NCI-H1417 (cell line): ENCODE measurements at regions not wholly inside any gene's neighbourhood (a gene's known extent, or its start where the extent isn't known, plus 50 kb on each side); places are given as distances from the start of the nearest gene placed in this dataset.

Experiments
- DNase-seq, 3 experiments: peaks; one replicate each; lab custom pipeline; 2025; lab: John Stamatoyannopoulos, UW

DNA sequence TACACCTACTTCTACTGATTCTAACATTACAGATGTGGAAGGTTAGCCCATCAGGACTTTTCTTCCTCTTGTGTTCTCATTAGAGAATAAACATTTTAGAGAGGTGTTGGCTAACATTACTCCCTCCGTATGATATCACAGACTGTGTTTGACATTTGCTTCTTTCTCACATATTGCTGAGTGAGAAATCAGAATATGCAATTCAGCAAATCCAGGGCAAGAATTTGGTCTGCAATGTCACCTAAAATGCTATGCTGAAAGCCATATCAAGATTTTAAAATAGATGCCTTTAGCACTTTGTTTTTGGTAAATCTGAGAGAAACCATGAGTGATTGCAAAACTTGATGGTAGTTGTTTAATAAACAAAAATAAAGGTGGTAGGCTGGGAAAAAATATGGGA, 319.1 kb downstream of the C4orf33 start:
- DNase-seq: no peak

DNA sequence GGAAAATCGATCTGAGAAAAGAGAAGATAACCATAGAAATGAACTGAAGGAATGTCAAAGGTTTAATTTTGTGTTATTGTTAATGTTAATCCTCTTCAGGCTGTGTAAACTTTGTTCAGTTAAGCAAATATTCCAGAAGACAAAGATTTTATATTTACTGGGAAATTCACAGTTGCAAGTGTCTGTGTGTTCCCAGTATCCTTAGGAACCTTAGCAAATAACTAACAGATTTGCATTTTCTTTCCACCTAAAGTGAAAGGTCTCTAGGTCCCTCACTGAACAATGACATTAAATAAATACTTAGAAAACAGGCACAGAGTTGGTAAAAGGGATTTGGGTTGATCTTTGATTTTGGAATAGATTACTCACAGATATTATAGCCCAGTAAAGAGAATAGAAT, 324.7 kb downstream of the C4orf33 start:
- DNase-seq: no peak

DNA sequence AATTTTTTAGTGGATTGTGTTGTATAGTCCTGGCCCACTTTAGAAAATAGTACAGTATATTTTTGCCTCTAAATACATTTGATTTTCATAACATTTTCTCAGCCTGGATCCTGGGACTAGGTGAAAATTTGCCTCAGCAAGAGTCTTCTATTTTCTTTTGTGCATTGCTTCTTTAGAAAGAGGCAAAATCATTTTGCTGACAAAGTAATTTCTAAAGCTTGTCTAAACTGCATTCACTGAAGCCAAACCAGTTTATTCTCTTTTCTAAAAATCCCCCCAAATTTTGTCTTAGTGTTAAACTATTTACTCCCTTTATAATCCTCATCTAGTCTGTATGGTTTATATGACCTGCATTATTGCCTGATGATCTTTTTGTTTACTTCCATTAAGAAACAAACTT, 326.3 kb downstream of the C4orf33 start:
- no peak for DNase-seq

DNA sequence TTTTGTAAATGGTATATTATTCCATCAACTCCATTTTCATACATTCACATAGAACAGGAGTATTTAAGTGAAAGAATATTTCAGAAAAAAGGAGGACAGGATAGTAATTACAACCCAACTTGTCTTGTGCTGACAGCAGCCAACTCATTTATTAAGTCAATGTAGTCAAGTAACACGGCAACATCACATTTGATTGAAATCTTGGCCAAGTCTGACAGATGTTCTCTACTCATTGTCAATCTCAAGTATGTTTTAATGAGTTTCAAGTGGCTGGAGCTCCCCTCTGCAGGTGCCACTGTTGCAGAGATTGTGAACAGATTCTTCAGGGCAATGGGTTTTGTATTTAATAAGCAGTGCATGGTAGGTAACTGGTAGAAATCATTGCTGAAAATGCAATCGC, 332.5 kb downstream of the C4orf33 start:
- peak; percentile 31 to 91 (median 88) for DNase-seq

DNA sequence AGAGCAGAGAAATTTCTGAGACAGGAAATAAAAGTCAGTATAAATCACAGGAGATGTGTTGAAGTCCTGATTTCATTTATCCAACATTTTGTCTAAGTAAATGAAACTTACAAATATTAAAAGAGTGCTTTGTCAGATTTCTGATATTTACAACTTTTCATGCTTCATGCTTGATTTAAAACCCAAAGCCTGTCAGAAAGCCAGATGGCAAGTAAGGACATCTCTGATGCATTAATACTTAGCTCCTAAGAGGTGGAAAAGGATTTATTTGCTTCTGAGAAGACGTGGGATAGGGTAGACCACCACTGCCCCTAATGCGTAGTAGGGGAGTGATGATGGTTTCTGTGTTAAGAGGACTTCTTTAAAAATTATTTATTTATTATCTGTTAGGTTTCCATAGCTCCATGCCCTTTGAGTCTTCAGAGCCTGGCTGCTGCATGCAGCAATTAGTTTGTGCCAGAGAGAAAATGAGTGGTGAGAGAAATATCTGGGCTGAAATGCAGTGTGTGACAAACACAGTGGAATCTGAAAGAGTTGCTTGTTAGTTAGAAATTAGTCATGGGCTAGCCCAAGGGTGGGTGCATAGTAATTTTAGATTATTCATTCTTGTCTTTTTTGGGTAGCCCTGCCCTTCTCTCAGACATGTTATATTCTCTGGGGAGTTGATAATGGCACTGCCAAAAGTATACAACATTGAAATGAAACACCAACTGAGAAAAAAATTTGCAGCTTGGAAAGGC, 333.8 kb downstream of the C4orf33 start:
- DNase-seq: peak; percentile 10 to 40 (median 12)

DNA sequence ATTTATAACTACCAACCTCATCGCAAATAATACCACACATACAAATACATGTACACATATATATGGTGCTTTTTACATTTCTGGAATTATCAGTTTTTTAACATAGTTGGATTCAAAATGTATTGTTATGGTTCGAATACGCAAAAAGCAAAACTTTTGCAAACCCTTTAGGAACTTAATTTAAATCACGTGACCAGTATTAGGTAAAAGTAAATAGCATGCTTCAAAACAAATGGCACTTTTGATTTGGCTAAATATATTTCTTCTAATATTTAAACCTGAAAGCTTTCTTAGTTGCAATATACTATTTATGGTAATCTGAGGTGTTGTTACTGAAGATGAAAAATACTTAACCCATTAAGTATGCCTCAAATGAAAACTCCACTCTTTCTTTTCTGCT, 341.4 kb downstream of the C4orf33 start:
- DNase-seq: no peak

DNA sequence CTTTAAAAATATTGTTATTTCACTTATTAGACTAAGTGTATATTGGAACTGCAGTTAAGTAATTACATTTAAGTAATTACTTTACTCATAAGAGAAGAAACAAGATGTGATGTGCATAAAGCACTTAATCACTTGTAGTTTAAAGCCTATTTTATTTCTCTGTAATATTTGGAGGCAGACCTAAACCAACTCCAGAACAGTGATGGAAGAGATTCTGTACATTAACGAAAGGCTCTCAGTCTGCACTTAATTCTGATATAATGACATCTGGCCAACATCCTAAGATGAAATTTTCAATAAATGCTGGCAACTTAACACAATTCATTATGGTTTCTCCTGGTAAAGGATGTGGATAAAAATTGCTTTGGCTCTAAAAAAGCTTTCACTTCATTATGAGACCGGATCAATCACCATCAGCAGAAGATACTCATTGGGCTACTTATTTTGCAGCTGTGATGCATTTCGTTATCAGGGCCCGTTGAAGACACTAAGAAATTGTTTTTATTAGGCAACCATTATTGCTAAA, 342.6 kb downstream of the C4orf33 start:
- no peak for DNase-seq

DNA sequence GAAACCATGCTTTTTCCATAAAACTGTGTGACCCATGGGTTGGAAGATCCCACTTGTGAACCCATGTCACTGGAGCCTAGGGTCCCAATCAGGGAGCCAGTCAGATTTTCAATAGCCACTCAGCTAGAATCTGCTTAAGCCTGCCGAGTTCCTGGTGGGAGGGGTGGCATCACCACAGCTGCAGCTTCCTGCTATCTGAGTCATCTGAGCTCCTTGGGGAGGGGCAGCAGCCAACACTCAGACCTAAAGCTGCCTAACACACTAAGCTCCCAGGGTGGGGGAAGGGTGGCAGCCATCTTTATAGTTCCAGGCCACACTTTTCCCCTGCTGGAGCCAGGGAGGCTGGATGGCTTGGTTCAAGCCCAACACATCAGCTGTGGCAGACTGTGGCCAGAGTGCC, 350.1 kb downstream of the C4orf33 start:
- no peak for DNase-seq

DNA sequence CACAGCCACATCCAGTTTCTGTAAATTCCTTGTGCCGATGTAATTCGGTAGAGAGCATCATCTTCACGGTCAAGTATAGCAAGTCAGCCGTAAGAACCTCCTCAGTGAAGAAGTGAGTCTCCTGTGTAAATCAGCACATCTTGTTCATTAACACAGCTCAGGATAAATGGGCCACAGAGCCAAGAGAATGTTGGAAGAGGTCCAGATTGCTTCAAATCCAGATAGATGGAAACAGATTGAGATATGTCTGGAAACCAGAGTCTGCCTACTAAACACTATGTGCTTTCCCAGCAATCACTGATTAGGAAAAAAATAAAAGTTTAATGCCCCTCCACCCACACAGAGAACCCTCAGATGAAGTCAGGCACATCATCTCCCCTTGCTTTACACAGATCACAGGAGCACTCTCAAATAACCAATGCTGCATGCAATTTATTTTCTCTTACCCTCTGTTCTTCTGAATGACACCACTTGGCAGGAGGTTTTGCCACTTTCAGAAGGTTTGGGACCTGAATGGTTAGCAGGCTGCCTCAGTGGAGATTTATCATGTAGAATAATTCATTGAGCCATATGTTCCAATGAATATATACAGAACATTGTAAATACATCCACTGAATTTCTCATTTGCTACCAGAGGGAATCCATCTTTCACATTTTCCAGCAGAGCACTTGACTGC, 357.7 kb downstream of the C4orf33 start:
- DNase-seq: peak in 1 of 3 experiments; percentile 65

DNA sequence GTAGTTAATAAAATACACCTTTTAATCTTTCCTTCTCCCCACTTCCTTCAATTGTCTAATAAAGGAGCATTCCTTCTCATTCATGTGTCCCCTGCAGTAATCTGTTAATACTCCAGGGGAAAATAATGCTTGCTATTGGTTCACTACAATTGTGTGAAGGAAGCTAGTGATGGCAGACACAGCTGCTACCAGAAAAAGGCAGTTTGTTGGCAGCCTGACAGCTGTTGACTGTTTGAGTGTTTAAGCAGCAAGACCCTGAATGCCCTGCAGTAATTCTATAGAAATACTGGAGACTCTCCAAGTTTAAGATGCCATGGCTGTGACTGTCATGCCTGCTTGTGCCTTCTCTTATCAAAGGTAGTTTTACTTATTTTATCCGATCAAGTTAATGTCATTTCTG, 359.5 kb downstream of the C4orf33 start:
- DNase-seq: peak; percentile 1 to 85 (median 64)

DNA sequence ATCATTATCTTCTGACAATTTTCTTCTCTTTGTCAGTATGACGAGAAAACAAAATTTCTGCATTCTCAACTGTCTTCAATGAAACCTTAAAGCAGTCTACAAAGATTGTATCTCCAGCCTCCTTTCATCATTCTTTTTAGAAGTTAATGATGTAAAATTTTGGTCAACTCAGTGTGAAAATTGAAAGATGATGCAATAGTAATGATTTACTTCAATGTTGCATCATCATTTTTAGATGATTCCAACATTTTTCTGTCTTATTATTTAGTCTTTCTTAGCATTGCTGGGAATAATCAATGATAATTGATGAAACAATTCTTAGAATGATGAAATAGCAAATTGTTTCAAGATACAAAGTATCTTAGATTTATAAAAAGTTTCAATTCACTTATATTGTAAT, 372.7 kb downstream of the C4orf33 start:
- DNase-seq: no peak

DNA sequence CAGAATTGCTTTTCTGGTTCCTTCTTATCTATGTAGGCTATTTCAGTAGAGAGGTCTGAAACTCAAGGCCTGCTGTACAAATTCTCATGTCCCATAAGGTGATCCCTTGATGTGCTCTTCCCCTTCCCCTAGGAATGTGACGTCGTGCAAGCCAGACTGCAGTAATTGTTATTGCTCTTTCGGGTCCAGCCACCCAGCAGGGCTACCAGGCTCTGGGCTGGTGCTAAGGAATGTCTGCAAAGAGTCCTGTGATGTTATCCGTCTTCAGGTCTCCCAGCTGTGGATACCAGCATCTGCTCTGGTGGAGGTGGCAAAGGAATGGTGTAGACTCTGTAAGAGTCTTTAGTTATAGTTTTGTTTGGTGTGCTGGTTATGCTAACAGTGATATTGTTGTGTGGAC, 378.7 kb downstream of the C4orf33 start:
- DNase-seq: no peak

DNA sequence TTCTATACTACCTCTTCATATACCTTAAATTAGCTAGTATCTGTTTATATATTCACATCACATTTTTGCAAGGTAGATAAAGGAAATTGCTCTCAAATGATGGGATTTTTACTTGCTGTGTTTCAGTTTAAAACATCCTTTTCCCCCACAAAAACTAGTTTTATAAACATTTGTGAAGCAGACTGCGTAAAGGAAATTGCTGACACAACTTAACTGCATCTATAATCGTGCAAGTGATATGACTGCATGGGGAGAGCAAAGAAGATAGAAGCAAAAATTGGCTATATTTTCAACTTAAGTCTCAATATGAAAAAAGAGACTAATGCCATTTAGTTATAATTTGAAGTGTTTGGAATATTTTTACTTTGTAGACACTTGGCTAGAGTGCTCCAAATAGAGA, 385.2 kb downstream of the C4orf33 start:
- no peak for DNase-seq

DNA sequence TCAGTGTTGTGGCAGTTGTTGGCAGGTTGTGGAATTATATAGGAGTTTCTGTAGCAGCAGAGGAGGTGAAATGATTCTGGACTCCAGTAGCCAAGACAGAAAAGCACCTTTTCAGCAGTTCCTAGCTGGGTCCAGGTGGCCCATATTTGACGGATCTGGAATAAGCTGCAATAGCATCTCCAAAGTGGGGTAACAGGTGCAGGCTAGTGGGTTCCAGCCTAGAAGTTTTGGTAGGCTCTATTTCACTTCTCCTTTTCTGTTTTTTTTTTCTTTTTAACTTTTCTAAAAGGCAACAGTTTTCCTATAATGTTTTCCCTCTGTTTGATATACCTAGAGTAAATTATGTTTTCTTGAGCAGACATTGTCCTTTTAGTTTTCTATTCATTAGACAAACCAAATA, 392.5 kb downstream of the C4orf33 start:
- no peak for DNase-seq

DNA sequence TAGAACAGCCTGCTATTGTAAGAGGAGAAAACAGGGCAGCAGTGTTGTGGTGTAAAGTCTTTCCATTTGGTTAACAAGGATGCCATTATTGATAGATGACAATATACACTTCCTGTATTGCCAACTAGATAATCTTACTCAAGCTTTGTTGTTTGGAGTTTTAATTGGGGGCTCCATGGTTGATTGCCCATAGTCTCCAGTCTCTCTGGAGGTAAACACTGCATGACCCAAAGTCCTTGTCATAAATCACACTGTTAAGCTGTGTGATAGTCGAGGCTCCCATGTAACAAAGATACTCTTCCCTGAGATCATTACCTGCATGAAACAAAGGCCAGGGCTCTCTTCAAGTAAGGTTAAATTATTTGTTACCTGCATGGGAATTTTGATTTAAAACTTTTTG, 394.6 kb downstream of the C4orf33 start:
- DNase-seq: peak in 2 of 3 experiments; percentile 6 to 35

DNA sequence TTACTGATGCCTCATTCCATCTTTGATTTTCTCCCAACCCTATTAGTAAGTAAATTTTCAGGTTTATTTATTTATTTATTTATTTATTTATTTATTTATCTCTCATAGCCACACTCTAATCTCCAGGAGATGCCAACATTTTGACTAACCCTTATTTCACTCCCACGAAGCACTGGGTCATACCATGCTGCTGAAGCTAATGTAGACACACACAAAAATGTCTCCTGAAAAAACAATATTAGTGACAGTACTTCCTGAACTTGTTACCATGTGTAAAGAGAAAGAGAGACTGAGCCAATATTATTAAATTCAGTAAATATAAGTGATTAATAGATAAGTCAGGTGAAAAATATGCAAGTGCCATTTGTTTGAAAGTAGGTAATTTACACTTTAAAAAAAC, 402.7 kb downstream of the C4orf33 start:
- DNase-seq: no peak

DNA sequence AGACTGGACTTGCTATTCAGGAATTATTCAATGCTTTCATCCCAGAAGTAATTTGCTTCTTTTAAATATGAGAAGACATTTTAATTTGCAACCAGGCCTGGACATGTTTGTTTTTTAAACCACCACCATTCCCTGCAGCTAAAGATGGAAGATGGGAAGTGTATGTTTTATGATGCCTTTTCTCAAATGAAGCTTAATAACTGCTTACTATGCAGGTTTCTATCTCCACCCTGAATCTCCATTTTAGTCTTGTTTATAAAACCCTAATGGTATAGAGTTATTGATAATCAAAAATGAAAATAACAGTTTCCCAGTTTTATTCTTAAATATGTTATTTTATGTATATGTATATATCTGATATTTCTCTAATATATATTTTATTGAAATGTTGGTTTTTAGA, 418.9 kb downstream of the C4orf33 start:
- DNase-seq: peak in 1 of 3 experiments; percentile 15

DNA sequence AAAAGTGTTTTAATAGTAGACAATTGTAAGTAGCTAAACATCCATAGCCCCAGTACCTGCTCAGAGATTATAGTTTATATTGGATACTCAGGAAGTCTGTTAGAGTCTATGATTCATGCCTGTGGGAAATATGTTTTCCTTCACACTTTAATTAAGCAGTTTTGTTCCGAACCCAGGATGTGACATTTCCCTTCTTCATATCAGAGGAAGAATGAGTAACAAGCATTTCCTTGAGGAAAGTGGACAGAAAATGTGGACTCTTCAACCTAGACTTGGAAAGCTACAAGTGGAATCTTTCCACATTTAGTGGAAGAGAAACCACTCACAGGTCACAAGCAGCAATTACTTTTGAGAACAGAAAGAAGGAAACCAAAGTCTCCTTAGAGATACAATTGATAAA, 419.4 kb downstream of the C4orf33 start:
- no peak for DNase-seq

DNA sequence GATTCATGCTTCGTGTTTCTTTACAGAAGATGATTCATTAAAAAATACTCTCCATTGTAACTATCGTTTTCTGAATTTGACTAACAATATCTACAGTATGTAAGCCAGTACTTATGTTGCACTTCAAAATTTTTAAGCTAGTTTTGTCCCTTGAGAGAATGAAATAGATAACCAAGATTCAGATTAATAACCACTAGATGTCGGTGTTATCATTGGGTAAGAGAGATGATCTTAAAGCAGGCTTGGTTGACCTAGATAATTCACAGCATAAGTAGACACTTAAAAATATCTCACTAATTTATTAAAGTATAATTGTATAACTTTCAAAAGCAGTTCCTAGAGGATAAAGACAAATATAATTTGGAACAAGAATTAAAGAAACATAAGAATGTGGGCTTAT, 430.9 kb downstream of the C4orf33 start:
- peak in 1 of 3 experiments; percentile 54 for DNase-seq

DNA sequence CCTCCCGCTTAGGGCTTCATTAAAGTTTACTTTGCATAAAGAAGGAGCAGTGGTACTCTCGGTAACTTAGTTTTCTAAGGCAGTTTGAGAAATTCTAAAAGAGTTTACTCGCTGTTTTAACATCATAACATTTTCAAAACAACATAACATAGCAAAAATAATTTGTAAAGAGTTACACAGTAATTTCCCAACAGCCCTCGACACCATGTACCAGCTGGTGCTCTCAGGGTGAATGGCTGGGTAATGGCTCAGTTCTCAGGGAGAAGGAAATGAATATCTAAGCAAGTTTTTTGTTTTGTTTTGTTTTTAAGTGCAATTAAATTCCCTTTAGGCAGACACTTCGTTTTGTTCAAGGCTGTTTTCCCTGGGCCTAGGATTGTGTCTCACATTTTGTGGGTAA, 435.3 kb downstream of the C4orf33 start:
- no peak for DNase-seq

DNA sequence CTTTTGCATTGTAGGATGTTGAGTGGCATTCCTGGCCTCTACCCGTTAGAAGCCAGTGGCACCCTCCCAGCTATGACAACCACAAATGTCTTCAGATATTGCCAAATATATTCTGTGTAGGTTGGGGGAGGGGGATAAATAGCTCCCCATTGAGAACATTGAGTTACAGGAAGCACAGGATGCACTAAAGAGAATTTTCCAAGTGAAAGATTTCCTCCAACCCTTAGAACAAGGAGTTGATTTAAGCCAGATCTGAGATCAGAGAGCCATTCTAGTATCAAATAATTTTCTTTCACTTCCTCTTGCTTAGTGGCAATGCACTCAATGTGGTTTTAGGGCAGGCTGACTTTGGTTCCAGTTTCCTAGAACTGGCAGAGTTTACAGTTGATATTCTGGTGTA, 436.6 kb downstream of the C4orf33 start:
- no peak for DNase-seq

DNA sequence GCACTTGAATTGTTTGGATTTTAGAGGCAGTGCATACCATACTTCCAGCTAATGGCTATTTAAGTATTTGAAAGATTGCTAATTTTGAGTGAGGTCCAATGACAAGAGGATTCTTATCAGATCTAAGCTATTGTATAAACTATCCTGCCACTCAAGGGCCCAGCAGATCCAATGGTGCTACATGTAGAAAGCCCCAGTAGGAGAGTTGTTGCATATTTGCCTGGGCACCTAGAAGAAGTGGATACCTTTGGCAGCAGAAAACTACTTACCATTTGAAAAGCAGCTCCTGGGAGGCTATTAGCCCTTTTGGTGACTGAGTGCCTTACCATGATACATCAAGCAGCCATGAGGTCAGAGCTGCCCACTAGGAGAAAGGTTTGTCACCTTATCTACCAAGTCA, 447.3 kb downstream of the C4orf33 start:
- no peak for DNase-seq

DNA sequence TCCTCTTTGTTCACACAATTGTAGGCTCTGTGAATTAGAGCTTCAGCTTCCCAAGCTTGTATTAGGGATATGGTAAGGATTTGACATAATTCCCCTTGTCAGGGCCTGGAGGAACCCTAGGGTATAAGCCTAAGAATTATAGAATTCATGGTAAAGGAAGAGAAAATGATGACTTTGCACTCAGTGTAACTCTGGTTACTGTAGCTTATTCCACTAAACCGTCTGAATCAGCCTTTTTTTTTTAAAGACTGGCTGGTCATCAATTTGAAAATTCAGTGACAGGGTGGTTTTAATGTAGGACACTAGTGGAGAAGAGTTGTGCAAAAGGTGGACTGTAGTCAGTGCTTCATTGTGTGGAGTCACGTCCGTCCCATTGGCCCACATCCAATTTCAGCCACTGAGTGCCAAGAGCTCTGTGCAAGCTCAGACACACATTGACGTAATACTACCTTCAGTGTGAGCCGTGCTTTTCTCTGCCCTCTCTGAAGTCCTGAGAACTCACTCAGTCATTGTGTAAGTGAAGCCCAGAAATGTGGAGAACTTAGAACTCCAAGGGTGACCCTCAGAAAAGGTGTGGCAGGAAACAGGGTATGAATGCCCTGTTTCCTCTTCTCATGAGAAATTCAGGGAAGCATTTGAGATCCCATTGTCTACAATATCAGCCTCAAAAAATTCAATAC, 449.8 kb downstream of the C4orf33 start:
- DNase-seq: no peak
